CD14-positive monocyte (primary cell): ENCODE measurements at regions not wholly inside any gene's neighbourhood (a gene's known extent, or its start where the extent isn't known, plus 50 kb on each side); places are given as distances from the start of the nearest gene placed in this dataset.
A peak's percentile ranks its signal among the peaks of the same experiment; 100 is the strongest.

Experiments
- DNase-seq, 3 donors: peaks; one replicate each; pipeline ENCODE4 v3.0.0-alpha.2; 2011 to 2022
- H2AFZ ChIP-seq: 2 replicates; pipeline ENCODE4 v1.6.0; 2012; ENCODE audit warnings: mild to moderate bottlenecking, low read depth, low read length, inconsistent platforms; ENCODE audit not compliant: insufficient read depth, poor library complexity, severe bottlenecking
- H3K27ac ChIP-seq, 2 donors: 1 replicate in 1 of 2; 2 replicates in 1 of 2; pipeline ENCODE4 v1.5.1; 2012 to 2013; ENCODE audit warnings: low read length in 2 of 2, control low read depth in 1 of 2, inconsistent platforms in 1 of 2, low read depth in 1 of 2, mild to moderate bottlenecking in 1 of 2
- H3K27me3 ChIP-seq, 2 donors: one replicate each; pipeline versions ENCODE4 v1.6.0 to v1.6.1; 2011 to 2013; ENCODE audit warnings: low read length in 2 of 2; ENCODE audit not compliant: control insufficient read depth in 2 of 2, insufficient read depth in 2 of 2
- H3K36me3 ChIP-seq, 2 donors: replicated peaks in 1 of 2; 1 replicate in 1 of 2; 2 replicates in 1 of 2; pipeline versions ENCODE4 v1.5.1 to v1.6.1; 2012 to 2013; ENCODE audit warnings: low read length in 2 of 2, control low read depth in 1 of 2, inconsistent platforms in 1 of 2, mild to moderate bottlenecking in 1 of 2; ENCODE audit not compliant: insufficient read depth in 2 of 2, control insufficient read depth in 1 of 2
- H3K4me1 ChIP-seq, 2 donors: 1 replicate in 1 of 2; 2 replicates in 1 of 2; pipeline versions ENCODE4 v1.5.1 to v1.6.1; 2012 to 2013; ENCODE audit warnings: low read length in 2 of 2, control low read depth in 1 of 2, inconsistent platforms in 1 of 2, mild to moderate bottlenecking in 1 of 2, moderate library complexity in 1 of 2; ENCODE audit not compliant: insufficient read depth in 2 of 2, control insufficient read depth in 1 of 2
- H3K4me2 ChIP-seq: replicated peaks from 2 replicates; pipeline ENCODE3; 2012; ENCODE audit warnings: low read length, moderate library complexity, mild to moderate bottlenecking; ENCODE audit not compliant: poor library complexity, severe bottlenecking; ENCODE audit errors: extremely low read depth
- H3K4me3 ChIP-seq, 3 experiments: fragments of 200-600 bp in 1 of 3; sonication (generic) in 1 of 3; replicated peaks in 1 of 3; 1 replicate in 2 of 3; 2 replicates in 1 of 3; pipeline ENCODE4 v1.5.1; 2011 to 2013; ENCODE audit warnings: low read length in 3 of 3, mild to moderate bottlenecking in 3 of 3, control low read depth in 2 of 3, low read depth in 2 of 3, inconsistent platforms in 1 of 3, moderate library complexity in 1 of 3
- H3K79me2 ChIP-seq: 2 replicates; pipeline ENCODE4 v1.6.0; 2012; ENCODE audit warnings: mild to moderate bottlenecking, control low read depth, inconsistent platforms, low read length, moderate library complexity; ENCODE audit not compliant: insufficient read depth
- H3K9ac ChIP-seq: 2 replicates; pipeline ENCODE4 v1.6.0; 2017; ENCODE audit warnings: low read length, mild to moderate bottlenecking; ENCODE audit not compliant: insufficient read depth, poor library complexity, severe bottlenecking
- H3K9me3 ChIP-seq, 2 donors: replicated peaks in 1 of 2; 1 replicate in 1 of 2; 2 replicates in 1 of 2; pipeline versions ENCODE4 v1.5.1 to v1.6.1; 2012 to 2013; ENCODE audit warnings: low read length in 2 of 2, control low read depth in 1 of 2; ENCODE audit not compliant: control insufficient read depth in 1 of 2, insufficient read depth in 1 of 2
- H4K20me1 ChIP-seq: 2 replicates; pipeline ENCODE4 v1.6.0; 2012; ENCODE audit warnings: mild to moderate bottlenecking, low read length, control low read depth, moderate library complexity; ENCODE audit not compliant: insufficient read depth
- H3K27ac Mint-ChIP-seq, 7 donors: one replicate each; pipeline ENCODE4 v1.8.0; 2020; ENCODE audit warnings: mild to moderate bottlenecking in 7 of 7, mixed read lengths in 7 of 7, moderate library complexity in 6 of 7, inconsistent platforms in 2 of 7
- H3K27me3 Mint-ChIP-seq, 3 donors: one replicate each; pipeline ENCODE4 v1.8.0; 2021 to 2022; ENCODE audit warnings: low read depth in 3 of 3, mild to moderate bottlenecking in 3 of 3, mixed read lengths in 3 of 3, moderate library complexity in 3 of 3, inconsistent platforms in 1 of 3
- H3K36me3 Mint-ChIP-seq, 2 donors: one replicate each; pipeline ENCODE4 v1.8.0; 2020; ENCODE audit warnings: mixed read lengths in 2 of 2, inconsistent platforms in 1 of 2, mild to moderate bottlenecking in 1 of 2
- H3K4me1 Mint-ChIP-seq: one replicate; pipeline ENCODE4 v1.8.0; 2020; ENCODE audit warnings: mild to moderate bottlenecking, mixed read lengths
- H3K4me3 Mint-ChIP-seq, 2 donors: one replicate each; pipeline ENCODE4 v1.8.0; 2020; ENCODE audit warnings: mild to moderate bottlenecking in 2 of 2, mixed read lengths in 2 of 2, moderate library complexity in 1 of 2
- H3K9me3 Mint-ChIP-seq, 7 donors: one replicate each; pipeline ENCODE4 v1.8.0; 2020 to 2022; ENCODE audit warnings: mixed read lengths in 7 of 7, mild to moderate bottlenecking in 6 of 7, moderate library complexity in 6 of 7, inconsistent platforms in 2 of 7
- WGBS: methylation state at CpG from one replicate; pipeline ENCODE4 v1.1.5; 2013; ENCODE audit warnings: missing lambda C conversion rate; ENCODE audit not compliant: insufficient coverage; 5-methylcytosine and 5-hydroxymethylcytosine counted together
- intact Hi-C, 2 donors: fragments of 100-400 bp; cut with micrococcal nuclease; formaldehyde crosslinking; loops; one replicate each; pipeline versions ENCODE4 v1.15.0 to v1.15.1; 2023
- TF ChIP-seq, protein P1 (sequence below): fragments of 200-600 bp; IDR thresholded peaks from one replicate; pipeline ENCODE4 v1.8.0; 2022; ENCODE audit warnings: antibody characterized with exemption, mild to moderate bottlenecking

DNA sequence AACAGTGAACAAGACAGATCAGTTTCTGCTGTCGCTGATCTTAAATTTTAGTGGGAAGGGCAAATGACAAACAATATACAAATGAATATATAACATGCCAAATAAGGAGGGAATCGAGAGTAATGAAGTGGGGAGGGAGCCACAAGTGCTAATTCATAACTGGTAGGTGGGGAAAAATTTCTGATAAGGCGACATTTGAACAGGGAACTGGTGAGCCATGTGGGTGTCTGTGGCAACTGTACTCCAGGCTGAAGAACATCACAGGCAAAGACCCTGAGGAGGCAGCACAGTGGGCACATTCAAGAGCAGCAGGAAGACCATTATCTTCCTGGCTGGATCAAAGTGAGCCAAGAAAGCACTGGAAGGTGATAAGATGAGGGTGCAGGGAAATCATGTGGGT lies 51.6 kb upstream of the CD28 start:
- peaks cover 0 to 5% (median 4%) of the 10 kb centered on the region in 3 donors for H3K27me3 Mint-ChIP-seq
- TF ChIP-seq, protein P1, sequence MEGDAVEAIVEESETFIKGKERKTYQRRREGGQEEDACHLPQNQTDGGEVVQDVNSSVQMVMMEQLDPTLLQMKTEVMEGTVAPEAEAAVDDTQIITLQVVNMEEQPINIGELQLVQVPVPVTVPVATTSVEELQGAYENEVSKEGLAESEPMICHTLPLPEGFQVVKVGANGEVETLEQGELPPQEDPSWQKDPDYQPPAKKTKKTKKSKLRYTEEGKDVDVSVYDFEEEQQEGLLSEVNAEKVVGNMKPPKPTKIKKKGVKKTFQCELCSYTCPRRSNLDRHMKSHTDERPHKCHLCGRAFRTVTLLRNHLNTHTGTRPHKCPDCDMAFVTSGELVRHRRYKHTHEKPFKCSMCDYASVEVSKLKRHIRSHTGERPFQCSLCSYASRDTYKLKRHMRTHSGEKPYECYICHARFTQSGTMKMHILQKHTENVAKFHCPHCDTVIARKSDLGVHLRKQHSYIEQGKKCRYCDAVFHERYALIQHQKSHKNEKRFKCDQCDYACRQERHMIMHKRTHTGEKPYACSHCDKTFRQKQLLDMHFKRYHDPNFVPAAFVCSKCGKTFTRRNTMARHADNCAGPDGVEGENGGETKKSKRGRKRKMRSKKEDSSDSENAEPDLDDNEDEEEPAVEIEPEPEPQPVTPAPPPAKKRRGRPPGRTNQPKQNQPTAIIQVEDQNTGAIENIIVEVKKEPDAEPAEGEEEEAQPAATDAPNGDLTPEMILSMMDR: no peak
- no peak overlapping the region for H3K4me2 ChIP-seq
- peaks cover 71% of the 10 kb centered on the region for H3K4me1 Mint-ChIP-seq
- 70% methylated on average over 1 of the region's 3 CpGs for WGBS
- no peaks in the 10 kb centered on the region for H3K36me3 ChIP-seq
- intact Hi-C loops: loop anchor here (5.0 to 10.0 kb wide), 8 partner anchors 37 to 252 kb away; partner anchors contain the start of gene RAPH1 (in 1 of the 2)
- H3K4me1 ChIP-seq: peaks cover 61 to 64% of the 10 kb centered on the region in 2 donors
- no peaks in the 10 kb centered on the region for H3K27me3 ChIP-seq
- H3K27ac ChIP-seq: no peak overlapping the region
- no peak overlapping the region for H3K4me3 ChIP-seq
- no peaks in the 10 kb centered on the region for H3K79me2 ChIP-seq
- H4K20me1 ChIP-seq: no peaks in the 10 kb centered on the region
- no peak overlapping the region for H3K4me3 Mint-ChIP-seq
- H3K9me3 ChIP-seq: no peaks in the 10 kb centered on the region
- peaks cover 0 to 2% of the 10 kb centered on the region in 2 donors for H3K36me3 Mint-ChIP-seq
- no peak overlapping the region for H2AFZ ChIP-seq
- H3K9me3 Mint-ChIP-seq: no peaks in the 10 kb centered on the region
- no peak for DNase-seq
- H3K9ac ChIP-seq: no peak overlapping the region
- peak overlapping the region in 6 of 7 donors; percentile 28 to 88 (median 59) for H3K27ac Mint-ChIP-seq

DNA sequence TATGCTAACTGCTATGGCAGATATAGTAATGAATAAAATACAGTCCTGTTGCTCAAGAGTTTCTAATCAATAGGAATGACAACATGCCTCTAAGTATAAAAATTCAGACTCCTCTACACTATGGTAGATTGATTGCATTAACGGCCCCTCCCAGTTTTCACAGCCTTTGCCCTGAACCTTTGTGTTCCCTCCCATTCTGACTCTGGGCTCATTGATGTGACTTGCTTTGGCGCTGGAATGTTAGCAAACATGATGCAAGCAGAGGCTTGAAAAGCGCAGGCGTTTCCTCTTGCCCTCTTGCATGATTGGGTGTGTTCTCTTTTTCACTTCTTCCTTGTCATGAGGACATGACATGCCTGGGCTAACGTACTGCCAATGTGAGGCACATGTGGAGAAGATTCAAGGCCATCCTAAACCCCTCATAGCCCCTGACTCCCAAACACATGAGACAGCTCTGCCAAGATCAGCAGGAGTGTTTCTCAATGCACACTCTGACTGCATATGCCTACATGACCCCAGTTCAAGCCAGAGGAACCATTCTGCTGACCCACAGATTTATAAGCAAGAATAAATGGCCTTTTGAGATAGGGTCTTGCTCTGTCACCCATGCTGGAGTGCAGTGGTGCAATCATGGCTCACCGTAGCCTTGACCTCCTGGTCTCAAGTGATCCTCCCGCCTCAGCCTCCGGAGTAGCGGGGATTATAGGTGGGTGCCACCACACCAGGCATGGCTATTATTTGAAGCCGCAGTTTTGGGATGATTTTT lies 49.7 kb upstream of the CD28 start:
- Mint-ChIP-seq H3K36me3 (peaks cover 0 to 2% of the 10 kb centered on the region in 2 donors), H3K27me3 (peaks cover 0 to 5% (median 4%) of the 10 kb centered on the region in 3 donors), H3K4me1 (peaks cover 60% of the 10 kb centered on the region), H3K9me3 (no peaks in the 10 kb centered on the region), H3K27ac (peak overlapping the region; percentile 88 to 96 (median 95)), H3K4me3 (no peak overlapping the region)
- Histone ChIP-seq H3K4me1 (peaks cover 54 to 59% of the 10 kb centered on the region in 2 donors), H3K4me3 (no peak overlapping the region), H3K79me2 (no peaks in the 10 kb centered on the region), H3K36me3 (no peaks in the 10 kb centered on the region), H3K9me3 (no peaks in the 10 kb centered on the region), H2AFZ (no peak overlapping the region), H3K4me2 (no peak overlapping the region), H4K20me1 (no peaks in the 10 kb centered on the region), H3K27me3 (no peaks in the 10 kb centered on the region), H3K27ac (peak overlapping the region; percentile 75 to 78), H3K9ac (no peak overlapping the region)
- peak; percentile 90 to 94 (median 94) for DNase-seq
- intact Hi-C loops: loop anchor here (5.0 to 10.0 kb wide), 8 partner anchors 36 to 251 kb away; partner anchors contain the start of gene RAPH1 (in 1 of the 2)
- TF ChIP-seq, protein P1: no peak
- 42% methylated on average over 10 of the region's 10 CpGs for WGBS
